ENCODE measurements at regions not wholly inside any gene's neighbourhood (a gene's known extent, or its start where the extent isn't known, plus 50 kb on each side); places are given as distances from the start of the nearest gene placed in this dataset.

DNA sequence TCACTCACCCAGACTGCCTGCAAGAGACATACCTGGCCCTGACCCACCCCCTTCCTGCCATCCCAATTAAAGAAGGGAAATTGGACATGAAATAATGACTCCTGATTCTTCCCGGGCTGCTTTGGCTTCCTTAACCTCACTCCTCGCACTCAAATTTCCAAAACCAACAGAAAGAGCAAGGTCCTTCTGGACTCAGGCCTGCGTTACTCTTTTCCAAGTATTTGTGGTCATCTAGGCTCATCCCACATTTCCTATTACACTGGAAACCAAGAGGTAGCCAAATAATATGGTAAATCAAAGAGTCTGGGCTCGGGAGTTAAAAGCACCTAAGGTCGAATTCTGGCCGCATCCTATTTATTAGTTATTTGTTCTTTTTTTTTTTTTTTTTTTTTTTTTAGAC lies 359.3 kb downstream of the NPIPA8 start:
- ChIA-PET CTCF (no interaction called here), POLR2A (no interaction called here)
- Histone ChIP-seq H3K27me3 (replicated peaks in 2 of 5; ENCODE audit: control insufficient read depth in 4 of 5, insufficient read depth in 5 of 5, low read length in 4 of 5) (peaks cover 0 to 3% (median 3%) of the 10 kb centered on the region in 5 experiments), H3K4me3 (ENCODE audit: control insufficient read depth in 1 of 7, extremely low read depth in 1 of 7, insufficient read depth in 4 of 7, low read depth in 2 of 7, low read length in 6 of 7) (no peak overlapping the region), H3K36me3 (ENCODE audit: control insufficient read depth in 4 of 4, insufficient read depth in 4 of 4, low read length in 3 of 4) (no peaks in the 10 kb centered on the region), H3K9me3 (ENCODE audit: control extremely low read depth in 1 of 5, control insufficient read depth in 4 of 5, insufficient read depth in 2 of 5, low read depth in 1 of 5, low read length in 4 of 5) (no peaks in the 10 kb centered on the region), H3K4me1 (ENCODE audit: control extremely low read depth in 1 of 4, control insufficient read depth in 4 of 4, insufficient read depth in 4 of 4, low read length in 3 of 4) (no peaks in the 10 kb centered on the region), H3K27ac (ENCODE audit: insufficient read depth in 1 of 2, low read depth in 1 of 2, low read length in 2 of 2, poor library complexity in 1 of 2, severe bottlenecking in 2 of 2) (no peak overlapping the region)
- DNase-seq, result no peak
- 100% methylated on average over 2 of the region's 6 CpGs for WGBS (ENCODE audit: insufficient coverage)

- Histone ChIP-seq H3K27ac (ENCODE audit: insufficient read depth in 1 of 2, low read depth in 1 of 2, low read length in 2 of 2, poor library complexity in 1 of 2, severe bottlenecking in 2 of 2) (no peak overlapping the region), H3K4me1 (ENCODE audit: control extremely low read depth in 1 of 4, control insufficient read depth in 4 of 4, insufficient read depth in 4 of 4, low read length in 3 of 4) (no peaks in the 10 kb centered on the region), H3K9me3 (ENCODE audit: control extremely low read depth in 1 of 5, control insufficient read depth in 4 of 5, insufficient read depth in 2 of 5, low read depth in 1 of 5, low read length in 4 of 5) (no peaks in the 10 kb centered on the region), H3K36me3 (ENCODE audit: control insufficient read depth in 4 of 4, insufficient read depth in 4 of 4, low read length in 3 of 4) (no peaks in the 10 kb centered on the region), H3K27me3 (replicated peaks in 2 of 5; ENCODE audit: control insufficient read depth in 4 of 5, insufficient read depth in 5 of 5, low read length in 4 of 5) (peaks cover 0 to 6% (median 0%) of the 10 kb centered on the region in 5 experiments), H3K4me3 (ENCODE audit: control insufficient read depth in 1 of 7, extremely low read depth in 1 of 7, insufficient read depth in 4 of 7, low read depth in 2 of 7, low read length in 6 of 7) (no peak overlapping the region)
- WGBS (ENCODE audit: insufficient coverage), result 89% methylated on average over 13 of the region's 15 CpGs
- ChIA-PET POLR2A (no interaction called here), CTCF (no interaction called here)
- DNase-seq, result no peak
These were observed 364.0 kb downstream of the NPIPA8 start for GRCh38 chr16:17972460-17972943.

DNA sequence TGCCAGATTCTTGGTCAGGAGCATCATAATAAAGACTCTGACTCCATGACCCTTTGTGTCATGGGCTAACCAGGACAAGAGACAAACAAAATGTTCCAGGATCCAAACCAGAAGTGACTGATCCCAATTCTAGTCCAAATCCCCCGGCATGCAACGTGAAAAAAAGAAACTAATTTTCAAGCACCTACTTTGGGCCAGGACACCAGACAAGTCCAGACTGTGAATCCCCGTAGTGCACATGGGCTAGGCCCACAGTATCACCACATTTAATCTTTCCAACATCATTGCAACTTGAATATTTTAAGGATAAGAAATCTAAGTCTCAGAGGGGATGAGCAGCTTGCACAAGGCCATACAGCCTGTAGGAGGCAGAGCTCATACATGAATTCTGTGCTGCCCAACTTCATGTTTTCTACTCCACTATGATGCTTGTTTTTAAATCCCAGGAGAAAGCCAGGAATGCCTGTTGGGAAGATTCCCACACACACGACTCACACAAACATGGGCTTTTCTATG lies 365.7 kb downstream of the NPIPA8 start:
- H3K4me1 ChIP-seq (ENCODE audit: control extremely low read depth in 1 of 4, control insufficient read depth in 4 of 4, insufficient read depth in 4 of 4, low read length in 3 of 4), result no peaks in the 10 kb centered on the region

GRCh38 chr16:17970157-17970765 lies 366.3 kb downstream of the NPIPA8 start:
- Histone ChIP-seq H3K4me1 (ENCODE audit: control extremely low read depth in 1 of 4, control insufficient read depth in 4 of 4, insufficient read depth in 4 of 4, low read length in 3 of 4) (no peaks in the 10 kb centered on the region), H3K9me3 (ENCODE audit: control extremely low read depth in 1 of 5, control insufficient read depth in 4 of 5, insufficient read depth in 2 of 5, low read depth in 1 of 5, low read length in 4 of 5) (peaks cover 0 to 3% (median 0%) of the 10 kb centered on the region in 5 experiments), H3K27ac (ENCODE audit: insufficient read depth in 1 of 2, low read depth in 1 of 2, low read length in 2 of 2, poor library complexity in 1 of 2, severe bottlenecking in 2 of 2) (no peak overlapping the region), H3K36me3 (ENCODE audit: control insufficient read depth in 4 of 4, insufficient read depth in 4 of 4, low read length in 3 of 4) (no peaks in the 10 kb centered on the region), H3K4me3 (ENCODE audit: control insufficient read depth in 1 of 7, extremely low read depth in 1 of 7, insufficient read depth in 4 of 7, low read depth in 2 of 7, low read length in 6 of 7) (no peak overlapping the region), H3K27me3 (replicated peaks in 2 of 5; ENCODE audit: control insufficient read depth in 4 of 5, insufficient read depth in 5 of 5, low read length in 4 of 5) (peaks cover 0 to 6% (median 0%) of the 10 kb centered on the region in 5 experiments)
- POLR2A ChIA-PET, result no interaction called here
- CTCF ChIA-PET, result no interaction called here
- DNase-seq, result no peak
- 100% methylated on average over 4 of the region's 5 CpGs for WGBS (ENCODE audit: insufficient coverage)

More for the DNA sequence above, 365.7 kb downstream of the NPIPA8 start:
- ChIA-PET POLR2A (no interaction called here), CTCF (no interaction called here)
- no peak overlapping the region for H3K4me3 ChIP-seq (ENCODE audit: control insufficient read depth in 1 of 7, extremely low read depth in 1 of 7, insufficient read depth in 4 of 7, low read depth in 2 of 7, low read length in 6 of 7)
- H3K27me3 ChIP-seq (replicated peaks in 2 of 5; ENCODE audit: control insufficient read depth in 4 of 5, insufficient read depth in 5 of 5, low read length in 4 of 5), result peaks cover 0 to 8% (median 0%) of the 10 kb centered on the region in 5 experiments
- 83% methylated on average over 3 of the region's 4 CpGs for WGBS (ENCODE audit: insufficient coverage)
- no peak overlapping the region for H3K27ac ChIP-seq (ENCODE audit: insufficient read depth in 1 of 2, low read depth in 1 of 2, low read length in 2 of 2, poor library complexity in 1 of 2, severe bottlenecking in 2 of 2)
- peaks cover 0 to 3% (median 0%) of the 10 kb centered on the region in 5 experiments for H3K9me3 ChIP-seq (ENCODE audit: control extremely low read depth in 1 of 5, control insufficient read depth in 4 of 5, insufficient read depth in 2 of 5, low read depth in 1 of 5, low read length in 4 of 5)
- no peak for DNase-seq
- no peaks in the 10 kb centered on the region for H3K36me3 ChIP-seq (ENCODE audit: control insufficient read depth in 4 of 4, insufficient read depth in 4 of 4, low read length in 3 of 4)

GRCh38 chr16:17965133-17965900 lies 371.2 kb downstream of the NPIPA8 start:
- H3K4me3 ChIP-seq (ENCODE audit: control insufficient read depth in 1 of 7, extremely low read depth in 1 of 7, insufficient read depth in 4 of 7, low read depth in 2 of 7, low read length in 6 of 7), result no peak overlapping the region
- peaks cover 0 to 3% (median 0%) of the 10 kb centered on the region in 5 experiments for H3K9me3 ChIP-seq (ENCODE audit: control extremely low read depth in 1 of 5, control insufficient read depth in 4 of 5, insufficient read depth in 2 of 5, low read depth in 1 of 5, low read length in 4 of 5)
- DNase-seq, result no peak
- 92% methylated on average over 2 of the region's 10 CpGs for WGBS (ENCODE audit: insufficient coverage)
- H3K4me1 ChIP-seq (ENCODE audit: control extremely low read depth in 1 of 4, control insufficient read depth in 4 of 4, insufficient read depth in 4 of 4, low read length in 3 of 4), result no peaks in the 10 kb centered on the region
- H3K27ac ChIP-seq (ENCODE audit: insufficient read depth in 1 of 2, low read depth in 1 of 2, low read length in 2 of 2, poor library complexity in 1 of 2, severe bottlenecking in 2 of 2), result no peak overlapping the region
- POLR2A ChIA-PET, result no interaction called here
- peaks cover 0 to 5% (median 0%) of the 10 kb centered on the region in 5 experiments for H3K27me3 ChIP-seq (replicated peaks in 2 of 5; ENCODE audit: control insufficient read depth in 4 of 5, insufficient read depth in 5 of 5, low read length in 4 of 5)
- no peaks in the 10 kb centered on the region for H3K36me3 ChIP-seq (ENCODE audit: control insufficient read depth in 4 of 4, insufficient read depth in 4 of 4, low read length in 3 of 4)
- CTCF ChIA-PET, result no interaction called here

DNA sequence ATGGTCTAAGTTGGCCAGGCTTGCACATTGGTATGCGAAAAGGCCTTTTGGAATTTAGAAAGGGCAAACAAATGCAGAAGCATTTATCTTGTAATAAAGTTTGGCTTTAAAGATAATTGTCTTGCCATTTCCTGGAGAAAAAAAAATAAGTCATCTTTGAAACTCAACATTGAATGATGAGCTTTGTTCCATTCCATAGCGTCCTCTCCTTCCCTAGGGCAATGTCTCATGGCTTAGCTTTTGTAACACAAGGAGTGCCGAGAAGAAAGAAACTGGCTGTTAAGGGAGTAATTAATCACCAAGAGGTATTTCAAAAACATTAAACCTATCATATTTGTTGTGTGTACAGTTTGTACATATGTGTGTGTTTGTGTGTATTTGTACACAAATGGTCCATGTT lies 372.3 kb downstream of the NPIPA8 start:
- Histone ChIP-seq H3K27ac (ENCODE audit: insufficient read depth in 1 of 2, low read depth in 1 of 2, low read length in 2 of 2, poor library complexity in 1 of 2, severe bottlenecking in 2 of 2) (no peak overlapping the region), H3K4me3 (ENCODE audit: control insufficient read depth in 1 of 7, extremely low read depth in 1 of 7, insufficient read depth in 4 of 7, low read depth in 2 of 7, low read length in 6 of 7) (no peak overlapping the region), H3K36me3 (ENCODE audit: control insufficient read depth in 4 of 4, insufficient read depth in 4 of 4, low read length in 3 of 4) (no peaks in the 10 kb centered on the region), H3K4me1 (ENCODE audit: control extremely low read depth in 1 of 4, control insufficient read depth in 4 of 4, insufficient read depth in 4 of 4, low read length in 3 of 4) (no peaks in the 10 kb centered on the region), H3K27me3 (replicated peaks in 2 of 5; ENCODE audit: control insufficient read depth in 4 of 5, insufficient read depth in 5 of 5, low read length in 4 of 5) (peaks cover 0 to 3% (median 0%) of the 10 kb centered on the region in 5 experiments), H3K9me3 (ENCODE audit: control extremely low read depth in 1 of 5, control insufficient read depth in 4 of 5, insufficient read depth in 2 of 5, low read depth in 1 of 5, low read length in 4 of 5) (peaks cover 0 to 3% (median 0%) of the 10 kb centered on the region in 5 experiments)
- no peak for DNase-seq
- WGBS (ENCODE audit: insufficient coverage), result 100% methylated on average over 1 of the region's 3 CpGs
- POLR2A ChIA-PET, result no interaction called here
- CTCF ChIA-PET, result interaction anchor here (0.9 kb wide), 1 partner anchor 11 kb away, joined by 3 read pairs; no protein-coding TSS in a partner anchor
